OCI-LY7 (cell line): ENCODE measurements at regions not wholly inside any gene's neighbourhood (a gene's known extent, or its start where the extent isn't known, plus 50 kb on each side); places are given as distances from the start of the nearest gene placed in this dataset.

Source experiments
- EZH2phosphoT487 ChIP-seq: fragments of 200-600 bp; sonication (generic); IDR thresholded peaks from 2 replicates; pipeline ENCODE4 v1.6.1; 2018; ENCODE audit warnings: low read depth, borderline replicate concordance, mild to moderate bottlenecking, mixed run types, antibody characterized with exemption, low read length, moderate library complexity, mixed read lengths
- TF ChIP-seq, protein P1 (sequence below): fragments of 200-600 bp; sonication (generic); conservative IDR thresholded peaks from 2 replicates; pipeline ENCODE4 v1.5.1; 2014; ENCODE audit warnings: mild to moderate bottlenecking, antibody characterized with exemption, low read length, moderate library complexity, mixed read lengths

DNA sequence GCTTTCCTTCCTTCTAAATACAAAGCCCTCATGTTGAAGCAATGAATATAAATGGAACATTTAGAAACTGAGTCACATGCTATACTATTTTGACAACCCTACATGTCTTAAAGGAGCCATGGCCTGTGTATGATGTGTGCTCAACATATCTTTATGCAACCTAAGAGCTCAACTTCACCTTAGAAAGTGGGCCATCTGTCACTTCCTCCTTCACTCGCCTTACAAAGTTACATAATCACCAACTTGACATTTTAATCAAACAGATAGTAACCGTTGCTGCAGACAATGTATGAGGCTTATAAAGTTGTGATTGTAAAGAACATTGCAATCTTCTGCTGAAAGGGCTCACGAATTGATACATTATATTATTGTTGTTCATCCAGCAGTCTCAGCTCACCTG, 163.6 kb downstream of the SERPINI1 start:
- TF ChIP-seq, protein P1, sequence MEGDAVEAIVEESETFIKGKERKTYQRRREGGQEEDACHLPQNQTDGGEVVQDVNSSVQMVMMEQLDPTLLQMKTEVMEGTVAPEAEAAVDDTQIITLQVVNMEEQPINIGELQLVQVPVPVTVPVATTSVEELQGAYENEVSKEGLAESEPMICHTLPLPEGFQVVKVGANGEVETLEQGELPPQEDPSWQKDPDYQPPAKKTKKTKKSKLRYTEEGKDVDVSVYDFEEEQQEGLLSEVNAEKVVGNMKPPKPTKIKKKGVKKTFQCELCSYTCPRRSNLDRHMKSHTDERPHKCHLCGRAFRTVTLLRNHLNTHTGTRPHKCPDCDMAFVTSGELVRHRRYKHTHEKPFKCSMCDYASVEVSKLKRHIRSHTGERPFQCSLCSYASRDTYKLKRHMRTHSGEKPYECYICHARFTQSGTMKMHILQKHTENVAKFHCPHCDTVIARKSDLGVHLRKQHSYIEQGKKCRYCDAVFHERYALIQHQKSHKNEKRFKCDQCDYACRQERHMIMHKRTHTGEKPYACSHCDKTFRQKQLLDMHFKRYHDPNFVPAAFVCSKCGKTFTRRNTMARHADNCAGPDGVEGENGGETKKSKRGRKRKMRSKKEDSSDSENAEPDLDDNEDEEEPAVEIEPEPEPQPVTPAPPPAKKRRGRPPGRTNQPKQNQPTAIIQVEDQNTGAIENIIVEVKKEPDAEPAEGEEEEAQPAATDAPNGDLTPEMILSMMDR, result no peak
- no peak for TF ChIP-seq EZH2phosphoT487
